SK-N-SH (cell line): ENCODE measurements at regions not wholly inside any gene's neighbourhood (a gene's known extent, or its start where the extent isn't known, plus 50 kb on each side); places are given as distances from the start of the nearest gene placed in this dataset.

ENCODE experiments used
- CTCF ChIA-PET: fragments of 300-600, 350-600 bp; formaldehyde crosslinking; extraction: SDS; loops from one replicate; lab custom pipeline; 2021; lab: Yijun Ruan, JAX
- POLR2A ChIA-PET: fragments of 350-600 bp; sonication (Branson Sonifier 250); formaldehyde crosslinking; extraction: SDS; loops from one replicate; lab custom pipeline; 2020; ENCODE audit warnings: antibody characterized with exemption, inconsistent platforms; lab: Yijun Ruan, JAX
- DNase-seq: peaks from one replicate; pipeline ENCODE4 v3.0.0; 2012
- H2AFZ ChIP-seq: fragments of 200-600 bp; sonication (generic); 2 replicates; pipeline ENCODE4 v1.8.1; 2016; ENCODE audit warnings: antibody characterized with exemption, mild to moderate bottlenecking, low read depth
- H3F3A ChIP-seq: fragments of 200-600 bp; sonication (generic); replicated peaks from 2 replicates; pipeline ENCODE3; 2016; ENCODE audit warnings: antibody characterized with exemption, mild to moderate bottlenecking; ENCODE audit not compliant: insufficient read depth
- H3K27ac ChIP-seq, 2 experiments: fragments of 200-500 bp in 1 of 2; fragments of 200-600 bp in 1 of 2; sonication (Bioruptor generic) in 1 of 2; sonication (generic), shearing (Covaris generic) in 1 of 2; 2 replicates each; pipeline versions ENCODE4 v1.5.1 to v1.6.1; 2014 to 2016; ENCODE audit warnings: low read depth in 2 of 2, inconsistent platforms in 1 of 2, low read length in 1 of 2, mild to moderate bottlenecking in 1 of 2, mixed read lengths in 1 of 2
- H3K27me3 ChIP-seq: fragments of 200-600 bp; sonication (generic), shearing (Covaris generic); 2 replicates; pipeline ENCODE4 v1.6.1; 2016; ENCODE audit warnings: mixed run types; ENCODE audit not compliant: insufficient read depth
- H3K36me3 ChIP-seq, 2 experiments: fragments of 200-500 bp in 1 of 2; fragments of 200-600 bp in 1 of 2; sonication (Bioruptor generic) in 1 of 2; sonication (generic) in 1 of 2; replicated peaks in 1 of 2; 2 replicates each; pipeline versions ENCODE3 to v1.5.1; 2014 to 2016; ENCODE audit warnings: low read length in 1 of 2, mild to moderate bottlenecking in 1 of 2; ENCODE audit not compliant: insufficient read depth in 2 of 2, control insufficient read depth in 1 of 2
- H3K4me1 ChIP-seq, 2 experiments: fragments of 200-500 bp in 1 of 2; fragments of 200-600 bp in 1 of 2; sonication (Bioruptor generic) in 1 of 2; sonication (generic), shearing (Covaris generic) in 1 of 2; 2 replicates each; pipeline versions ENCODE4 v1.5.1 to v1.6.1; 2014 to 2016; ENCODE audit warnings: low read depth in 1 of 2, low read length in 1 of 2, mixed run types in 1 of 2; ENCODE audit not compliant: insufficient read depth in 2 of 2, control insufficient read depth in 1 of 2
- H3K4me2 ChIP-seq: fragments of 200-600 bp; sonication (generic), shearing (Covaris generic); 2 replicates; pipeline ENCODE4 v1.6.1; 2017; ENCODE audit warnings: mixed run types
- H3K4me3 ChIP-seq, 2 experiments: fragments of 200-500 bp in 1 of 2; fragments of 200-600 bp in 1 of 2; sonication (Bioruptor generic) in 1 of 2; sonication (generic), shearing (Covaris generic) in 1 of 2; 2 replicates each; pipeline versions ENCODE4 v1.5.1 to v1.8.1; 2014 to 2016; ENCODE audit warnings: low read depth in 2 of 2, inconsistent platforms in 1 of 2, low read length in 1 of 2, mild to moderate bottlenecking in 1 of 2, mixed read lengths in 1 of 2, moderate library complexity in 1 of 2
- H3K79me2 ChIP-seq: fragments of 200-600 bp; sonication (generic); 2 replicates; pipeline ENCODE4 v1.8.1; 2017; ENCODE audit warnings: mild to moderate bottlenecking; ENCODE audit not compliant: insufficient read depth
- H3K9ac ChIP-seq: fragments of 200-600 bp; sonication (generic); 2 replicates; pipeline ENCODE4 v1.6.1; 2017; ENCODE audit warnings: mixed run types
- H3K9me2 ChIP-seq: fragments of 200-600 bp; sonication (generic); 2 replicates; pipeline ENCODE4 v1.6.1; 2017; ENCODE audit warnings: mixed run types
- H3K9me3 ChIP-seq: fragments of 200-600 bp; sonication (generic); 2 replicates; pipeline ENCODE4 v1.6.1; 2017; ENCODE audit warnings: mixed run types, mild to moderate bottlenecking, moderate library complexity
- H4K20me1 ChIP-seq: fragments of 200-600 bp; sonication (generic); 2 replicates; pipeline ENCODE4 v1.6.1; 2017; ENCODE audit warnings: mild to moderate bottlenecking, mixed run types; ENCODE audit not compliant: insufficient read depth
- EZH2phosphoT487 ChIP-seq: fragments of 200-600 bp; sonication (generic); IDR thresholded peaks from 2 replicates; pipeline ENCODE4 v1.6.1; 2017; ENCODE audit warnings: low read depth, mixed run types, mild to moderate bottlenecking, antibody characterized with exemption, moderate library complexity, borderline replicate concordance
- GABPA ChIP-seq: IDR thresholded peaks from 2 replicates; pipeline ENCODE4 v1.4.0; 2012; ENCODE audit warnings: low read depth, mild to moderate bottlenecking
- GATA2 ChIP-seq: sonication (generic); formaldehyde crosslinking; IDR thresholded peaks from 2 replicates; pipeline ENCODE4 v1.5.0; 2020; ENCODE audit warnings: mild to moderate bottlenecking, missing genetic modification reagents
- MAX ChIP-seq: IDR thresholded peaks from 2 replicates; pipeline ENCODE4 v1.4.0; 2012; ENCODE audit warnings: low read depth
- MXI1 ChIP-seq: IDR thresholded peaks from 2 replicates; pipeline ENCODE4 v1.6.1; 2012; ENCODE audit warnings: mild to moderate bottlenecking, low read depth, low read length, improper control_type of control experiment
- NFIC ChIP-seq: IDR thresholded peaks from 2 replicates; pipeline ENCODE4 v1.4.0; 2012; ENCODE audit warnings: borderline replicate concordance
- PBX3 ChIP-seq: IDR thresholded peaks from 2 replicates; pipeline ENCODE4; 2012
- RCOR1 ChIP-seq: fragments of 150-350 bp; IDR thresholded peaks from 2 replicates; pipeline ENCODE4 v1.6.1; 2017; ENCODE audit warnings: antibody characterized with exemption, low read length
- RFX5 ChIP-seq: IDR thresholded peaks from 2 replicates; pipeline ENCODE4 v1.6.1; 2012; ENCODE audit warnings: mild to moderate bottlenecking, improper control_type of control experiment, low read length
- RXRA ChIP-seq: IDR thresholded peaks from 2 replicates; pipeline ENCODE4 v1.4.0; 2012; ENCODE audit warnings: low read depth, mild to moderate bottlenecking, borderline replicate concordance
- TAF1 ChIP-seq: IDR thresholded peaks from 2 replicates; pipeline ENCODE4 v1.6.1; 2012; ENCODE audit warnings: low read depth, mild to moderate bottlenecking, low read length, moderate library complexity, borderline replicate concordance
- TEAD4 ChIP-seq: IDR thresholded peaks from 2 replicates; pipeline ENCODE4 v1.4.0; 2012; ENCODE audit warnings: mild to moderate bottlenecking, borderline replicate concordance; ENCODE audit not compliant: insufficient read depth
- USF2 ChIP-seq: fragments of 150-350 bp; IDR thresholded peaks from 2 replicates; pipeline ENCODE4 v1.6.1; 2017; ENCODE audit warnings: antibody characterized with exemption, low read length, low read depth, borderline replicate concordance
- ZBTB33 ChIP-seq: IDR thresholded peaks from 2 replicates; pipeline ENCODE4 v1.4.0; 2012; ENCODE audit warnings: low read depth, borderline replicate concordance
- WGBS: methylation state at CpG from one replicate; pipeline ENCODE4 v1.1.6; 2017; ENCODE audit warnings: low lambda C conversion rate; 5-methylcytosine and 5-hydroxymethylcytosine counted together

- Histone ChIP-seq H3K27ac (no peak overlapping the region), H3K9ac (no peak overlapping the region), H3K4me1 (no peaks in the 10 kb centered on the region; a peak in 1 of 4 replicates), H3K4me2 (no peak overlapping the region), H3K9me3 (no peaks in the 10 kb centered on the region), H2AFZ (no peak overlapping the region), H3F3A (no peaks in the 10 kb centered on the region), H3K79me2 (no peaks in the 10 kb centered on the region), H3K4me3 (no peak overlapping the region), H3K36me3 (no peaks in the 10 kb centered on the region), H4K20me1 (no peaks in the 10 kb centered on the region), H3K27me3 (peaks cover 38% of the 10 kb centered on the region; the same call in 1 of the 2 replicates), H3K9me2 (no peaks in the 10 kb centered on the region)
- ChIA-PET POLR2A (no interaction called here), CTCF (no interaction called here)
- DNase-seq: no peak
- 42% methylated on average over 7 of the region's 7 CpGs for WGBS
- TF ChIP-seq RXRA (no peak), RFX5 (no peak), TAF1 (no peak)
Observed at GRCh38 chr9:107635101-107635802, 145.7 kb upstream of the KLF4 start.

GRCh38 chr9:107633406-107633805, 143.8 kb upstream of the KLF4 start:
- WGBS: 30% methylated on average over 5 of the region's 5 CpGs
- H3K9me2 ChIP-seq: no peaks in the 10 kb centered on the region
- TF ChIP-seq TEAD4 (no peak), NFIC (no peak), RFX5 (no peak), GABPA (no peak), PBX3 (no peak), GATA2 (CRISPR knock-in tag) (no peak), USF2 (no peak), TAF1 (no peak), RXRA (no peak)
- TF ChIP-seq, all 33 proteins: peak for 0
- Histone ChIP-seq H3F3A (no peaks in the 10 kb centered on the region), H3K4me3 (no peak overlapping the region), H4K20me1 (no peaks in the 10 kb centered on the region), H3K9ac (no peak overlapping the region), H3K79me2 (no peaks in the 10 kb centered on the region), H3K4me2 (no peak overlapping the region), H3K27me3 (peaks cover 38% of the 10 kb centered on the region; the same call in 1 of the 2 replicates), H3K4me1 (no peaks in the 10 kb centered on the region; a peak in 1 of 4 replicates), H3K36me3 (no peaks in the 10 kb centered on the region), H2AFZ (no peak overlapping the region), H3K27ac (no peak overlapping the region), H3K9me3 (no peaks in the 10 kb centered on the region)
- POLR2A ChIA-PET: no interaction called here
- DNase-seq: no peak
- CTCF ChIA-PET: no interaction called here

- no peaks in the 10 kb centered on the region for H3K4me1 ChIP-seq
- no peaks in the 10 kb centered on the region for H3F3A ChIP-seq
- no peaks in the 10 kb centered on the region for H3K9me3 ChIP-seq
- H3K4me2 ChIP-seq: no peak overlapping the region
- no peaks in the 10 kb centered on the region for H3K36me3 ChIP-seq
- H3K4me3 ChIP-seq: no peak overlapping the region
- ChIA-PET CTCF (no interaction called here), POLR2A (no interaction called here)
- no peak for DNase-seq
- no peak overlapping the region for H3K9ac ChIP-seq
- no peaks in the 10 kb centered on the region for H4K20me1 ChIP-seq
- H3K9me2 ChIP-seq: no peaks in the 10 kb centered on the region
- 55% methylated on average over 4 of the region's 4 CpGs for WGBS
- H3K79me2 ChIP-seq: no peaks in the 10 kb centered on the region
- no peak overlapping the region for H2AFZ ChIP-seq
- TF ChIP-seq USF2: no peak
- TF ChIP-seq NFIC: no peak
- no peak for TF ChIP-seq RCOR1
- no peak for TF ChIP-seq MXI1
- no peak for TF ChIP-seq EZH2phosphoT487
- TF ChIP-seq ZBTB33: no peak
- TF ChIP-seq MAX: no peak
- no peak overlapping the region for H3K27ac ChIP-seq
- peaks cover 45% of the 10 kb centered on the region for H3K27me3 ChIP-seq
Observed at GRCh38 chr9:107632661-107633060, 143.1 kb upstream of the KLF4 start.
